Ascending aorta (tissue), 2 donors: ENCODE measurements at regions not wholly inside any gene's neighbourhood (a gene's known extent, or its start where the extent isn't known, plus 50 kb on each side); places are given as distances from the start of the nearest gene placed in this dataset.

Source experiments
- DNase-seq, 2 donors: peaks; one replicate each; pipeline ENCODE4 v3.0.0-alpha.2; 2019; ENCODE audit warnings: low spot score in 2 of 2
- H3K27ac ChIP-seq, 2 donors: fragments of 200-600 bp; sonication (generic); one replicate each; pipeline ENCODE4 v1.5.1; 2016 to 2017; ENCODE audit warnings: mild to moderate bottlenecking in 1 of 2
- H3K27me3 ChIP-seq: fragments of 200-600 bp; sonication (generic); one replicate; pipeline ENCODE4 v1.5.1; 2017
- H3K36me3 ChIP-seq, 2 donors: fragments of 200-600 bp; sonication (generic); one replicate each; pipeline ENCODE4 v1.5.1; 2016
- H3K4me1 ChIP-seq, 2 donors: fragments of 200-600 bp; sonication (generic); one replicate each; pipeline ENCODE4 v1.5.1; 2016 to 2017; ENCODE audit warnings: mild to moderate bottlenecking in 1 of 2
- H3K4me3 ChIP-seq, 2 donors: fragments of 200-600 bp; sonication (generic); one replicate each; pipeline ENCODE4 v1.5.1; 2016 to 2017; ENCODE audit warnings: mild to moderate bottlenecking in 1 of 2
- H3K9me3 ChIP-seq, 2 donors: fragments of 200-600 bp; sonication (generic); one replicate each; pipeline ENCODE4 v1.5.1; 2016
- intact Hi-C: fragments of 100-400 bp; cut with DNase I; formaldehyde crosslinking; loops from one replicate; pipeline ENCODE4 v1.15.1; 2023
- TF ChIP-seq, protein P1 (sequence below), 3 experiments: fragments of 200-600 bp in 2 of 3; fragments of 450-650 bp in 1 of 3; sonication (generic) in 2 of 3; IDR thresholded peaks; one replicate each; pipeline ENCODE4 v1.5.1; 2016 to 2019; ENCODE audit warnings: antibody characterized with exemption in 3 of 3, mild to moderate bottlenecking in 1 of 3, moderate library complexity in 1 of 3

DNA sequence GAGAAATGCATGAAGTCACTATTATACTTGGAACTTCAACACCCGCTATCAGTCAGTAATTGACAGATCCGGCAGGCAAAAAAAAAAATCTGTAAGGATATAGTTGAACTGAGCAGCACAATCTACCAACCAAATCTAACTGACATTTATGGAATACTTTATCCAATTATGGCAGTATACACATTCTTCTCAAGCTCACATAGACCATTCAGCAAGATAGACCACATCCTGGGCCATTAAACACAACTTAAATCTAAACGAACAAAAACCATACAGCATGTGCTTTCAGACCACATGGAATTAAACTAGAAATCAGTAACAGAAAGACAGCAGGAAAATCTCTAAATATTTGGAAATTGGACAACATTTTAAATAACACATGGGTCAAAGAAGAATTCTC lies 112.7 kb downstream of the MPP7 start:
- no peaks in the 10 kb centered on the region for H3K27me3 ChIP-seq
- intact Hi-C loops = no loop called here
- H3K4me1 ChIP-seq = no peaks in the 10 kb centered on the region
- no peak overlapping the region for H3K27ac ChIP-seq
- H3K9me3 ChIP-seq = no peaks in the 10 kb centered on the region
- H3K4me3 ChIP-seq = no peak overlapping the region
- no peaks in the 10 kb centered on the region for H3K36me3 ChIP-seq
- TF ChIP-seq, protein P1, sequence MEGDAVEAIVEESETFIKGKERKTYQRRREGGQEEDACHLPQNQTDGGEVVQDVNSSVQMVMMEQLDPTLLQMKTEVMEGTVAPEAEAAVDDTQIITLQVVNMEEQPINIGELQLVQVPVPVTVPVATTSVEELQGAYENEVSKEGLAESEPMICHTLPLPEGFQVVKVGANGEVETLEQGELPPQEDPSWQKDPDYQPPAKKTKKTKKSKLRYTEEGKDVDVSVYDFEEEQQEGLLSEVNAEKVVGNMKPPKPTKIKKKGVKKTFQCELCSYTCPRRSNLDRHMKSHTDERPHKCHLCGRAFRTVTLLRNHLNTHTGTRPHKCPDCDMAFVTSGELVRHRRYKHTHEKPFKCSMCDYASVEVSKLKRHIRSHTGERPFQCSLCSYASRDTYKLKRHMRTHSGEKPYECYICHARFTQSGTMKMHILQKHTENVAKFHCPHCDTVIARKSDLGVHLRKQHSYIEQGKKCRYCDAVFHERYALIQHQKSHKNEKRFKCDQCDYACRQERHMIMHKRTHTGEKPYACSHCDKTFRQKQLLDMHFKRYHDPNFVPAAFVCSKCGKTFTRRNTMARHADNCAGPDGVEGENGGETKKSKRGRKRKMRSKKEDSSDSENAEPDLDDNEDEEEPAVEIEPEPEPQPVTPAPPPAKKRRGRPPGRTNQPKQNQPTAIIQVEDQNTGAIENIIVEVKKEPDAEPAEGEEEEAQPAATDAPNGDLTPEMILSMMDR (IDR thresholded peaks at IDR 0.05) = no peak
- DNase-seq = no peak

DNA sequence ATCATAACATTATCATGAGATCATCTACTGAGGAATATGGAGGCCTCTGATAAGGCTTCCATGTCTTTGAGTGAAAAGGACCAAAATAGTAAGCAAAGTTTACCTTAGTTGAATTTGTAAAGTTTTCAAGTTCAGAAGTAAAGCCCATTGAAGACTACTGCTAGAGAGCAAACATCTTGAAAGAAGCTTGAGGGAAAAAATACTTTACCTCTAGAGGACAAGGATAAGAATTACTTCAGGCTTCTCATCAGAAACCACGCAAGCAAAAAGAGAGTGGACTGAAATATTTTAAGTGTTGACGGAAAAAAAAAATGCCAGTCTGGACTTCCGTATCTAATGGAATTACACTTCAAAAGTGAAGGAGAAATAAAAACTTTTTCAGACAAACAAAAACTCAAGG lies 114.3 kb downstream of the MPP7 start:
- Histone ChIP-seq H3K36me3 (no peaks in the 10 kb centered on the region), H3K9me3 (no peaks in the 10 kb centered on the region), H3K4me3 (no peak overlapping the region), H3K4me1 (peaks cover 0 to 1% of the 10 kb centered on the region in 2 donors), H3K27ac (no peak overlapping the region), H3K27me3 (no peaks in the 10 kb centered on the region)
- intact Hi-C loops = no loop called here
- TF ChIP-seq, protein P1 (IDR thresholded peaks at IDR 0.05) = no peak
- DNase-seq = no peak

DNA sequence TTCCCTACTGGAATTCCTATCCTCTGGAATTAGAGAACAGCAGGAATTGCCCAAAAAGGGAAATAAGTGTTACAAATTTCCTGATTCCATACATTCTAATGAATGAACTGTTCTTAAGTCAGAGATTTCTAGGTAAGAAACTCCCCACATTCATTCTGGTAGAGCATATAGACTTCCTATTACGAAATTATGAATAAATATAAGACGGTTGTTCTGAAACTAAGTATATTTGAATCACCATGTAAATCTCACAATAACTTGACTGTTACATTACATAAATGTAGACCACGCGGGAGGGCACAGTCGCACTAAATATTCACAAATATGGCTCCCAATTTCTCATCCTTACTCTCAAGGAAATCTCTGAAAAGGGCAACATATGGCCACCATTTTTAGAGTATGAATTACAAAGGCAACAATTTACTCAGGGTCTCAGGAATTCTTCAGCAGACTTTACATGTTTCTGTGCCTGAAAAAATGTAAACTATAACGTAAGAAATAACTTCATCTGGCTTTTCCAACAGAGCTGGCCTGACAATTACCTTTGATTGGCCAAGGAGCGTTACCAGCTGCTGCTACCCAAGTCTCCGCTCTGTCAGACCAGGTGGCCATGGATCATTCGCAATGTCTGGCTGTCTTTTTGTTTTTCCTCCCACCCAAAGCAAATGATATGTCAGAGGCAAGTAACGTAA lies 115.8 kb downstream of the MPP7 start:
- Histone ChIP-seq H3K9me3 (no peaks in the 10 kb centered on the region), H3K27ac (no peak overlapping the region), H3K36me3 (no peaks in the 10 kb centered on the region), H3K27me3 (no peaks in the 10 kb centered on the region), H3K4me1 (peaks cover 0 to 3% of the 10 kb centered on the region in 2 donors), H3K4me3 (no peak overlapping the region)
- no peak for DNase-seq
- intact Hi-C loops = no loop called here
- TF ChIP-seq, protein P1 (IDR thresholded peaks at IDR 0.05) = no peak

DNA sequence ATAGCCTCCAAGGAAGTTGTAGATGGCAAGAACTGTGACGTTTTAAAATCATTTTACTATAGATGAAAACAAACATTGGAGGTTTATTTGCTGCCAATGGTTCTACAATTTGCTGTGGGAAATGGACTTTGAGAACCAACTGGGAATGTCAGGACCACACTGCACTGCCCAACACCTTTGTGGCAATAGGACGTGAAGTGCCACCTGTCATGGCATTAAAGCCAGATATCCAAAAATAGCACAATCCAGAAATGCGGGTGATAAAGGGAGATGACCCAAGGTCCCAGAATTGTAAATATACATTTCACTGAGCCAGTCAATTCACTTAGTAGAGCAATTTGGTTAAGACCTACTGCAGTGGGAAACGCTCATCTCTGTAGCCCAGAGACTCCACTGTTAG lies 116.4 kb downstream of the MPP7 start:
- TF ChIP-seq, protein P1 (IDR thresholded peaks at IDR 0.05) = no peak
- H3K27ac ChIP-seq = no peak overlapping the region
- DNase-seq = no peak
- intact Hi-C loops = no loop called here
- H3K4me3 ChIP-seq = no peak overlapping the region
- no peaks in the 10 kb centered on the region for H3K36me3 ChIP-seq
- H3K9me3 ChIP-seq = no peaks in the 10 kb centered on the region
- H3K27me3 ChIP-seq = no peaks in the 10 kb centered on the region
- peaks cover 0 to 4% of the 10 kb centered on the region in 2 donors for H3K4me1 ChIP-seq

DNA sequence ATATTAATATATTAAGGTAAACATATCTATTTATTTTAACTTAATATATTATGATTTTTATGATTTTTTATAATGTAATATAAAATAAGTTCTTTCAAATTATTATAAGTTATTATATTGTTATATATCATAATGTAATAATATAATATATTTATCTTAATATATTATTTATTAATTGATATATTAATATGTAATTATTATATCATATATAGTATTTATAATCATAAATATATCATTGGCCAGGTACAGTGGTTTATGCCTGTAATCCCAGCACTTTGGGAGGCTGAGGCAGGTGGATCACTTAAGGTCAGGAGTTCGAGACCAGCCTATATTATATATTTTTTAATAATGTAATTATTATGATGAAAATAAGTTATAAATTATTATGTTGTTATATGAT lies 118.1 kb downstream of the MPP7 start:
- intact Hi-C loops = no loop called here
- TF ChIP-seq, protein P1 (IDR thresholded peaks at IDR 0.05) = no peak
- DNase-seq = no peak
- Histone ChIP-seq H3K4me3 (no peak overlapping the region), H3K27ac (no peak overlapping the region), H3K9me3 (no peaks in the 10 kb centered on the region), H3K4me1 (peaks cover 0 to 6% of the 10 kb centered on the region in 2 donors), H3K36me3 (no peaks in the 10 kb centered on the region), H3K27me3 (no peaks in the 10 kb centered on the region)
